Renal cortex interstitium (tissue), 11 donors: ENCODE measurements at regions not wholly inside any gene's neighbourhood (a gene's known extent, or its start where the extent isn't known, plus 50 kb on each side); places are given as distances from the start of the nearest gene placed in this dataset.
A peak's percentile ranks its signal among the peaks of the same experiment; 100 is the strongest.

Experiments used
- DNase-seq, 11 donors: peaks; one replicate each; pipeline ENCODE4 v3.0.0-alpha.2; 2013; ENCODE audit warnings: low read depth in 9 of 11, low spot score in 4 of 11; ENCODE audit errors: extremely low read depth in 1 of 11

DNA sequence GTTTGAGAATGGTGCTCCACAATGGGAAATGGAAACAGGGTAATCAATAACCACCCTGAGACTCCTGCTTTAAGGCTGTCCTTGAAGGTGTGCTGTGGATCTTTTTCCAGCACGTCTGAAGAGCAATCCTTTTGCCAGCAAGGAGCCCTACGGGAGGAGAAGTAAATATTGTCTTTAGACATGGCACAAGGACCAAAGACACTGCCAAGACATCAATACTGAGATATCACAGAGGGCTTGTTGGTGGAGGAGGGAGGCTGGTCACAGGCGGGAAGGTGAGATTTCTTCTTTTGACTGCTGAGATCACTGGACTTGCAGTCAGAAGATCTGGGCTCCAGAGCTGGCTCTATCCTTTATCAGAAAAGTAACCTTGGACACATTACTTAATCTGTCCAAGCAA is 135.0 kb upstream of the ZNF462 start:
- no peak for DNase-seq

DNA sequence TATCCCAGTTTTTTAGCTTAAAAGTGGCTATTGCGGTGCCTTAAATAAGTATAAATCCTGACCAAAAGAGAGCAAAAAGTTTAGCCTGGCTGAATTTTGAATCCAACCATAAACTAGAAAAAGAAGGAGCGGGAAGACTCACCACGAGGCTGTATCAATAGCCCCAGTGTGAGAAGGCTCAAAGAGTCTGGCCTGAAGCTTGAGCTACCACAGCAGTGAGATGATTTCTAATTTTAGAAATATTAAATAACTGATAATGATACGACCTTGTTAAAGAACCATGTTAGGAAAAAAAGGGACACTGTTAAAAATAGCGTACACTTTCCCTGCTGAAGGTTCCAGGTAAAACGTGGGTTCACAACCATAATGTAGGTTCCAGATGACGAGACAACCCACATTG is 134.1 kb upstream of the ZNF462 start:
- no peak for DNase-seq

DNA sequence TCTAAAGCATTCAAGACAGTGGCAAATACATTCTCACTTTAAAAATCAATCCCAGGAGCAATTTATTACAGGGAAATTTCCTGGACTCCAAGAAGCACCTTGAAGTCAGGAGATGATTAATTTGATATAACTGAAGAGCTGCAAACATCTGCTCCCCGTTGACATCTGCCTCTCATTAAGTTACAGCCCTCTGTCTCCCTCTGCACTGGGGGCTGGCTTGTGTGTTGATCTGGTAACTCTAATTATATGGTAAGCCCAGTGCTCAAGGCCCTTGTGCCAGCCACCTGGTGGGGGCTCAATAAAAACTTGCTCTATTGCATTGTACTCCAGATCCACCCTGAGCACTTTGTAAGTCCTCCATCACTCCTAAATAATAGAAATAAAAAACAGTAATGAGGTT is 131.1 kb upstream of the ZNF462 start:
- no peak for DNase-seq

DNA sequence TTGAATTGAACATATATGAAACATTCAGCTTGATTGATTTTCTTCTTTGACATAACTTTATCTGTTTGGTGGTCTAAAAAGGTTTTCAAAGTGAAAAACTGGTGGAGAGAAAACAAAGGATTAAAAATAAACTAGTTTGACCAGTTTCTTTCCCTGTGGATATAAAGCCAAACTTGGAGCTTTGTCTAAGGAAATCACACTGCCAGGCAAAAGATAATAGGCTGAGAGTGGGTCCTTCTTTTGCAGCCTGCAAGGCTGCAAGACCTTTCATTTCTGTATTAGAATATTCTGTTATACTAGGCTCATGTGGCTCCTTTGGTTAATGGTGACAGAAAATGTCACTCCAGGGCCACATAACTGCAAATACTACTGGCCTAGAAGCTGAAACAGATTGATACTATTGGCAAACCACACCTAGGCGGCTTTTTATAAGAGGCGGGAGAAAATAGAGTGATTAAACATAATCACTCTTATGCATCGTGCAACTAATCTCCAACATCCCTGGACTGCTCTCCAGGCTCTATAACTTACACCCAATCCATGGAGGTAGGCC is 129.1 kb upstream of the ZNF462 start:
- no peak for DNase-seq

DNA sequence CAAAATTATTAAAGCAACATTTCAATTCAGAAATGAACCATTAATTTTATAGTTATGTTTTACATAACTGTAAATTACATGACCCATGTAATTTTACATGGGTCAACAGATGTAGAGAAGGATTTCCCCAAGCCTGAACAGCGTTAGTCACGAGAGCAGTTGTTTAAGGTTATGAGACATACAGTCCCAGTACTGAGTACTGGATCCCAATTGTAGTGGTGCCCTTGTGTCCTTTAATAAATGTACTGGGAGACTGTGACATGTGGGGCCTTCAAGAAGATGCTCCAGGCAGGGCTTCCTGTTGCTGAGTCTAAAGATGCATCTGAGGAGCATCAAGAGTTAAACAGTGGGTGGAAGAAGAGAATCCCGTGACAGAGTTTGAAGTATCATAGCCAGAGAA is 125.5 kb upstream of the ZNF462 start:
- no peak for DNase-seq

DNA sequence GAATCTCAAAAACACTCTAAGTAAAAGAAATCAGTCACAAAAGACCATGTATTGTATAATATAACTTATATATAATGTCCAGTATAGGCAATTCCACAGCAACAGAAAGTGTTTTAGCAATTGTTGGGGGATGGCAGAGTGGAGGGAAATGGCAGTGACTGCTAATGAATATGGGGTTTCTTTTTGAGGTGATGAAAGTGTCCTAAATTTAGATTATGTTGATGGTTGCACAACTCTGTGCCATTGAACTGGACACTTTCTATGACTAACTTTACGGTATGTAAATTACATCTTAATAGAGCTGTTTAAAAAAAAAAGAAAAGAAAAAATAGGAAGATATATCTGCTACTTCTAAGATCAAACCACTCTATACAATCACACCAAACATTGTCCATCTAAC is 124.9 kb upstream of the ZNF462 start:
- no peak for DNase-seq

DNA sequence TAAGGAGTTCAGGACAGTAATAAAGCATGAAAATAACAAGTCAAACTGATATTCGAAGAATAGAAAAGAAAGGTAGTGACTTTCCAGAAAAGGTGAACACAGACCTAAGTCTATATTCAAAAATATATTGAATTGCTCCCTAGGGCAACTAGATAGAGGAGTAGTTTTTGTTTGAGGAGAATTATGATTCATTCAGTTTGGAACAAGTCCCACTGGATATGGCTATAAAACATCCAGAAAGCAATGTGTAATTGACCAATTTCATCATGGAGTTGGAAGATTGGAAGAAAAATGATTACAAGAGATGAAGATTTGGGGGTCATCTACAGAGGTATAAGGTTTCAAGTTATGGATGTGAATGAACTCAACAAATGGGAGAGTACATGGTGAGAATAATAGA is 117.5 kb upstream of the ZNF462 start:
- DNase-seq, result no peak

DNA sequence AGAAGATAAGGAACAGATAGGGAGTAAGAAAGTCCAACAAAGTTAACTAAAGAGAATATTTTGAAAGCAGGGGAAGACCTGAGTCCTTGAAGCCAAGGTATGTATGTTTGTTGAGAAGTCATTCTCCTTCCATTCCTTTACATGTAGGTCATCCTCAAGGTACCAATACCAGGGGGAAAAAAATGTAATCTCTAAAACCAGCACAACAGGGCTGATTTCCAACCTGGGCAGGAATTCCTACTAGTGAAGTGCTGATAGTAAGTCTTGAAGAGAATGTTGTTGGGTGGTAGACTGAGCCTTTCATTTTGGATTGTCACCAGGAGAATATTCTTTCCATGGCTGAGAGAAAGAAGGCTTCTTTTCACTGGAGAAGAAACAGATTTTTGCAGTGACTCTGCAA is 117.1 kb upstream of the ZNF462 start:
- DNase-seq, result no peak

DNA sequence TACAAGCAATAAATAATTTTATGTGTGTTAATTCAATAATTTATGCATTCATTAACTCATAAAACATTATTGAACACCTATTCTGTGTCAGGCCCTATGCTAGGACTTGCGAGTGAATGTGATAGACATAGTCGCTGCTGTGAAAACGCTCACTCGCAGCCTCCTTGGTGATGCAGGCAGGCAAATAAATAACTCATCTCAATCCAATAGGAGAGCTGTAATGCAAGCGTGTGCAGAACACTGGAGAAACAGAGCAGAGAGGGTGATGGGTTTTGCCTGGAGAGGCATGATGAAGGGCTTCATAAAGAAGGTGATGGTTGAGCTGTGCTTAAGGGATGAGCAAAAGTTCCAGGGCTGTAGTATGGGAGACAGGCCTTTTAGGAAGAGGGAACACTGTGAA is 111.3 kb upstream of the ZNF462 start:
- DNase-seq, result no peak

DNA sequence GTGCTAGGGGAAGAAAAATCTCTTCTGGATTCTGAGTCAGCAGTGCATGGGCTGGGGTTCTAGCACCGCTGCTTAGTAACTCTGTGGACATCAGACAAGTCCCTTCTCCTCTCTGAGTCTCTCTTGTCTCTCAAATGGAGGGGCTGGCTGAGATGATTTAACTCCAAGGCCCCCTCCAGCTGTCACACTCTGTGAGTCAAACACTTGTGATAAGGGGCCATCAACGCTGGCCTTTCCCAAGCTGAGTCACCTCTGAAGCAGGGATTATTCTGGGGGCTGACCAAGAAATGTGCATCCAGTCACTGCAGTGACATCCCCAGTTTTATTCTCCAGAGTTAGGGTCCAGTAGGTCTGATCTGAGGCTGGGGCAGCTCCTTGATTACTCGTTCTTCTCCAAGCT is 110.4 kb upstream of the ZNF462 start:
- no peak for DNase-seq

DNA sequence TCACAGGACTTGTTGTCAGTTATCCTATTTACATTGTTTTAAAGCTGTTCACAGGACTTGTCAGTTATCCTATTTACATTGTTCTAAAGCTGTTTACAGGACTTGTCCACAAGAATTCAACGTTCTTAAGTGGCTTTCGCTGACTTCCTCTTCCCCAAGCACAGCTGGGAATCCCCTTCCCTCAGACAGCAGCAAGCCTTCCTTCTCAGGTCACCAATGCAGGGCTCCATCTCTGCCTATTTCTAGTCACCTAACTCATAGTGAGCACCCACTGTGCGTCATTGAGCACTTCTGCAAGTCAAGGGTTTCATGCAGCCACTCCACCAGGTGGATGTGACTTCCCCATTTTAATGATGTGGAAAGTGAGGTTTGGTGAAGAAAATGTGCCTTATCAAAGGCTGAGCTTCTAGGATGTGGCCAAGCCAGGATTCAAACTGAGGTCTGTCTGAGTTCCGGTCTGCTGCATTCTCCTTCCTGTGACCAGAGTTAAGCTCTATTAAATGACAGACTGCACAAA is 109.8 kb upstream of the ZNF462 start:
- no peak for DNase-seq

DNA sequence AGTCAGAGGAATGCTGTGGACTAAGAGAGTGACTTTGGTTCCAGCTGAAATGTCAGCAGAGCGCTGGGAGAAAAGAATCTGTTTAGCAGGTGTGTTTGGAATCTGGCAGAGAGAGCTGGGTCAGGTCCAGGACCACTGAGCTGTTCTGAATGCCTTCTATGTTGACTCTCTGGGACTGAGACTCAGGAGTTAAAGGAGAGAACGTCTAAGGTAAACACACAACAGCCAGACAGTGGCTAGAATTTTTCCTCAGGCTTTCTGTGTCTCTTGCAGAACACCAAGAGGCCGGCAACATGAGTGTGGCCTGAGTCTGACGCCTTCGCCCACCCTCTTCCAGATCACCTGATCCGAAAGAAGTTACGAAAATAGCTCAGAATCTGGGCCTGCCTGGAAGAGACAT is 107.2 kb upstream of the ZNF462 start:
- peak in 1 of 11 donors; percentile 7 for DNase-seq

DNA sequence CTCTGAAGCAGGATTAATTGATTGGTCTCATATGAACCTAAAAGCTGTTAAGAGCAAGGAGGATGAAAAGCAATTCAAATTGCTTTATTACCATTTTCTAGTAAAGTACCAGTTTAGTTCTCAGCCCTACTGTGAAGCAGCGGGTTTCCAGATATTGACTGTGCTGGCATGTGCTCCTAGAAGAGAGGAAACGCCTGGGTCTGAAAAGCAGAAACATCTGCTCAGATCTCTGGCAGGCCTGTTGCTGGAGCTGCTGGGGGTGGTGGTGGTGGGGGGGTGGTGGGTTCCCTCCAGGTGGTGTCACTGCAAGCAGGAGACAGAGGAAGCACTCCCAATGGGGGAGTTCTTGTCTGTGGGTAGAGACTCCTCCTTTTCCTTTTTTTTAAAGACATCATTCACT is 105.5 kb upstream of the ZNF462 start:
- DNase-seq, result no peak

DNA sequence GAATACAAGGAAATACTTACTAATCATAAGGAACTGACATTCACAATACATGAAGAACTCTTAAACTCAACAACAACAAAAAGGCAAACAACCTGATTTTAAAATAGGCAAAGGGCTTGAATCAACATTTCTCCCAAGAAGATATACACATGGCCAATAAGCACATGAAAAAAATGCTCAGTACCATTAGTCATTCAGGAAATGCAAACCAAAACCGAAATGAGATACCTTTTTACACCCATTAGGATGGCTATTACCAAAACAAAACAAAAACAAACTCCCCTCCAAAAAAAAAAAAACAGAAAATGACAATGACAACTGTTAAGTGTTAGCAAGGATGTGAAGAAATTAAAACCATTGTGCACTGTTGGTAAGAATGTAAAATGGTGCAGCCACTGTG is 104.1 kb upstream of the ZNF462 start:
- no peak for DNase-seq

DNA sequence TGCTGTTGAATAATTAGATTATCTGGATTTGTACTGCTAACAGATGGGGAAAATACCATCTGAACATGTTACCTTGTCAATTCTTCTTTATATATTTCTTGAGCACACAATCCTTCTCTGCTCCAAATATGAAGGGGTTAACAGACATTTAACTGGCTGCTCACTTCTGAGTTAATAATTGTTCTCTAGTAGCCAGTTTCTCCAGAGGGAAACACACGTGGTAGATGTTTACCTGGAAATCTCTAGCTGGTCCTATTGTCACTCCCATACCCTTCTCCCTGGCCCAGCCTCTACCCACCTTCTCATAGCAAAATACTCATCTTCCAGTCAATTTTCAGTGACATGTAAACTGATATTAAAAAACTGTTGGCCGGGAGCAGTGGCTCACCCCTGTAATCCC is 101.5 kb upstream of the ZNF462 start:
- peak in 7 of 11 donors; percentile 5 to 37 (median 17) for DNase-seq

DNA sequence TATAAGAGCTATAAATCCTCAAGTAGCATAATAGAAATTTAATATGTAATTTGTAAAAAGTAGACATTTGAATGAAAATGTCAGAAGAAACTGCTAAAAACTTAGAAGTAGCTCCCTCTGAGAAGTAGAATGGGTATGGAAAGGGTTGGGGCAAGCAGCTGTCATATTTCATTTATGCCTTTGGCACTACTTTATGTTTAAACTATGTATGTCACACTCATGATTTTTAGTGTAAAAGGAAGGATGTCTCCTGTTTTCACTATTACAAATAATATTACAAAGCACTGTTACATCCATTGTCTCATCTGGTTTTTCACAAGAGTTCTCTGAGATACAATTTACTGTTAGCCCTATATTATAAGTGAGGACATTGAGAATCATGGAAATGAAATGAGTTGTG is 96.3 kb upstream of the ZNF462 start:
- no peak for DNase-seq

DNA sequence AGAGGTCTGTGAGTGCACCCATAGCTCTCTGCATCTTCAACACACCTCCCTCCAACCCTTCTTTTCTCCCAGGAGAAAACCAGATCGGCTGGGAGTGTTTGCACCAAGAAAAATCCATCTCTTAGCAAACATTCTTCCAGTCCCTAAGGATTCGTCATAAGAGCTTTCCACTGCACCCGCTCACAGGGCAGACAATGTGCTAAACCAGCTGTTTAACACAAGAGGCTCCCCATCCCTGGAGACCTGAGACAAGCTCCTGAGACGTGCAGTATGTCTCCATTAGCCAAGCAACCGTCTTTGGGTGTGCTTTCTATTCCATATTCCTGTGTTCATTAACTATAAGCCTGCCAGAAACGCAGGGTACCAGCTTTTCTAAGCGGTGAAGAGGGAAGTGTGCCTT is 93.6 kb upstream of the ZNF462 start:
- DNase-seq, result no peak

DNA sequence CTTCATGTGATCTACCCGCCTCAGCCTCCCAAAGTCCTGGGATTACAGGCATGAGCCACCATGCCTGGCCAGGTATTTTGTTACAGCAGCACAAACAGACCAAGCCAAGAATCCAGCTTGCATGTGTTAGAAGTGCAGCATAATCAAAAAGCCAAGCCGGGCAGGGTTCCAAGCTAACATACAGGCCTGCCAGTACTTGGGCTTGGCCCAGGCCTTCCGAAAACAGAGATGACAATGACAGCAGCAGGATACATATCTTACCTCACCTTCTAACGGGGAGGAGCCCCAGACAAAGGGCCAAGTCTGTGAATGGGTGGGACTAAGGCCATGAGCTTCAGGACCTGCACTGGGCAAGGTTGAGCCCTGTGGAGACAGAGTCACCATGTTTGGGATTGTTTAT is 91.4 kb upstream of the ZNF462 start:
- no peak for DNase-seq

DNA sequence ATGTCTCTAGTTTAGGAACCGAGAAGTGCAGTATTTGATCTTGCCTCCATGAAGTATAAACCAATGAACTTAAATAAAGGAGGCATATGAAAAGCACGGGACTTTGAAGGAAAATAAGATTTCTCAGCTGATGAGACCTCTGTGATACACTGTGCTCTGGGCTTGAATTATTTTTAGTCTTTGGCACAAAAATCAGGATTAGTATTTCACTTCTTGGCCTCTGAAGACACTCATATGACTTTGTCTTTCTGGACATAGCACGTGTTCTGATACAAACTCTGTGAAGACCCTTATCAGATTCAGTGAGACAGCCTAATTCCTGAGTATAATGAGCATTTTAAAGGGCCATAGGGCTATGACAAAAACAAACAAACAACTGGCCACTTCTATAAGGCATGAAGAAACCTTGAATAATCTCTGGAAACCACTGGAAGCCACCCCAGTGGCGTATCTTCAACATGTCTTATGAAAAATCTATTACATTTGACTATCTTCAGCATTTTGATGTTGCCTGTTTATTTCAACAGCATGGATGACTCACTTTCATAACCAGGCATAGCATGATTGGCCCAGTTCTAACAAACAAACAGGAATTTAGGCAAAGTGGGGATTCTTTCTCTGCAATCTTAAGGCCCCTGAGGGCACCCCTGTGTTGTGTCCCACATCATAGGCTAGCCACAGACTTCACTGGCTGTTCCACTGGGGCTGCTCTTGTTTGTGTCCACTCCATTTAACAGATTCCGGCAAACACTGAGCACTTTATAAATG is 90.3 kb upstream of the ZNF462 start:
- no peak for DNase-seq

DNA sequence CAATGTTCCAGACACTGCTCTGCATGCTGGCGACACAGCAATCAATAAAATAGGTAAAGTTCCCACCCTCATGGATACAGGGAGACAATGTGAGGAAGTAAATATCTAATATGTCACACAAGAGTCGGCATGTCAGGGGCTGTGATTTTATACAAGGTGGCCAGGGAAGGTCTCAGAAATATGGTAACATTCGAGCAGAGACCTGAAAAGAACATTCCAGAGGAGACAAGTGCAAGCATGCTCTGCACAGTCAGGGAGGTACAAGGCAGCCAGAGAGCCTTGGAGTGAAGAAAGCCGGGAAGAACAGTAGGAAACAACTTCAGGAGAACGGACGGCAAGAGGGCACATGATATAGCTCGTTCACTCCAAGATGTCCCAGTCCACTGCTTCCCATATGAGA is 89.2 kb upstream of the ZNF462 start:
- DNase-seq, result no peak

DNA sequence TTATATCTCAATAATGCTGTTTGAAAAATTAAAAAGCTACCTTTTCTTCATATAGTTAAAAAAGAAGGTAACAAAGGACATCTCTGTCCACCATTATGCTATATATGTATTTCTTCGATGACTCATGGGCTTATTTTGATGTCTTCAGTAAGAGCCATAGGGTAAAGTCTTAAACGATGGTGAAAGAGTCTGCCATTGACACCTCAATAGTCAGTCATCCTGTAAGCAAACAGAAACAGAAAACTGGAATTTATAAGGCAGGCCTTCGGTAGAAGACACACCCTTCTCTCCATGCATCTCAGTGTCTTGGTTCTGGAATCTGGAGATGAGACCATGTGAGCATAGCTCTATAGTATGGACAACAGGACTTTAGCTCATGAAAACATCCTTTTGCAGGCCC is 87.0 kb upstream of the ZNF462 start:
- DNase-seq, result no peak
